ENCODE measurements at regions not wholly inside any gene's neighbourhood (a gene's known extent, or its start where the extent isn't known, plus 50 kb on each side); places are given as distances from the start of the nearest gene placed in this dataset.
"Not testable (repeated sequence)": the region's sequence is repeated elsewhere in the genome, so short reads cannot be mapped to it uniquely, and the experiment has no call there.

GRCh38 chrX:151042842-151043241 lies 59.7 kb downstream of the HMGB3 start:
- DNase-seq (ENCODE audit: low read depth): no peak

DNA sequence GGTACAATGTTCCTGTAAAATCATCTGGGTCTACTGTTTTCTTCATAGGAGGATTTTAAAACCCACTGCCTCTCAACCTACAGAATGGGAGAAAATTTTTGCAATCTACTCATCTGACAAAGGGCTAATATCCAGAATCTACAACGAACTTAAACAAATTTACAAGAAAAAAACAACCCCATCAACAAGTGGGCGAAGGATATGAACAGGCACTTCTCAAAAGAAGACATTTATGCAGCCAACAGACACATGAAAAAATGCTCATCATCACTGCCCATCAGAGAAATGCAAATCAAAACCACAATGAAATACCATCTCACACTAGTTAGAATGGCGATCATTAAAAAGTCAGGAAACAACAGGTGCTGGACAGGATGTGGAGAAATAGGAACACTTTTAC lies 83.2 kb downstream of the HMGB3 start:
- not testable (repeated sequence) for DNase-seq (ENCODE audit: low read depth)

DNA sequence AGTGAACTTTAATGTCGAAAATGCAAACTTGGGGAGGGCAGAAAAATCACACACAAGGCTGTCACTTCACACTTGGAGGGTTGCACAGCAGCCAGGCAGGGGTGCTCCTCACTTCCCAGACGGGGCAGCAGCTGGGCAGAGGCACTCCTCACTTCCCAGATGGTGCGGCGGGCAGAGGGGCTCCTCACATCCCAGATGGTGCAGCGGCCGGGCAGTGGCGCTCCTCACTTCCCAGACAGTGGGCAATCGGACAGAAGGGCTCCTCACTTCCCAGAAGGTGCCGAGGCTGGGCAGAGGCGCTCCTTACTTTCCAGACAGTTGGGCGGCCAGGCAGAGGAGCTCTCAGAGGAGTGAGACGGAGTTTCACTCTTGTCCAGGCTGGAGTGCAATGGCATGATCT lies 90.6 kb downstream of the HMGB3 start:
- DNase-seq (ENCODE audit: low read depth): no peak

- no peak for DNase-seq (ENCODE audit: low read depth)
Measured at GRCh38 chrX:151081016-151081415, 95.4 kb upstream of the GPR50 start.

DNA sequence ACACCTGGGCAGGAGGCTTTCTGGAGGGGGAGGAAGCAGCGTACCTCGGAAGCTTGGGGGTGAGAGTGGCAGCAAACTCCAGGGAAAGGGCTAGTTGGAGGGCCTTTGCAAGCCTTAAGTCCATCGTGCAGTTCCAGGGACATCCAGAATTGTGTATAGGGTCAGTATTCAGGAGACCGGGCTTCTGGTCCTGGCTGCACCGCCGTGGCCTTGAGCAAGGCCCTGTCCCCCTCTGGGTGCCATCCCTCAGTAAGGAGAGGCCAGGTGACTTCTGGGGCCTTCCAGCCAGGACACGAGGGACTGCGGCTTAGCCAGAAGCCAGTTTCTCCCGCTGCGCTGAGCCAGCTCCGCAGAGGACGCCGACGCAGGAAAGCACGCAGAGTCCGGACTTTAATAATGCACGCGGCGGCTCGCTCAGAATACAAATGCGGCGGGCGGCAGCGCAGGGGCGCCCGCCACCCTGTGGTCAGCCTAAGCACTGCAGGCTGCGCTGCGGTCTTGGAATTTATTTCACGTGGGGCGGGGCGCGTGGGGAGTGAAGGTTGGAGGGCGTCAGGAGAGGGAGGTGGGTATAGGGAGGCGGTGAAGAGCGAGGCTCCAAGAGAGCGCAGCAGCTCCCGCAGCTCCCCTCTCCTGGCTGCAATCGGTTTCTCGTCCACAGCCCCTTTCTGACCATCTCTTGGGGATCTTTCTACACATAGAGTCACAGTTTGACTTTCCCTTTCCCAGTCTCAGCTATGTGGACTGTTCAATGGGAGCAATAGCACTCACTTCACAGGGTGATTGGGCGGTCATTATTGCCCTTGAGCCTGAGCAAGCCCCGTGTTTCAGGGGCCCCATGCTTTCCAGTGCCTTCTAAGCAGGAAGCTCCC lies 94.1 kb upstream of the GPR50 start:
- peak; percentile 40 for DNase-seq (ENCODE audit: low read depth)

DNA sequence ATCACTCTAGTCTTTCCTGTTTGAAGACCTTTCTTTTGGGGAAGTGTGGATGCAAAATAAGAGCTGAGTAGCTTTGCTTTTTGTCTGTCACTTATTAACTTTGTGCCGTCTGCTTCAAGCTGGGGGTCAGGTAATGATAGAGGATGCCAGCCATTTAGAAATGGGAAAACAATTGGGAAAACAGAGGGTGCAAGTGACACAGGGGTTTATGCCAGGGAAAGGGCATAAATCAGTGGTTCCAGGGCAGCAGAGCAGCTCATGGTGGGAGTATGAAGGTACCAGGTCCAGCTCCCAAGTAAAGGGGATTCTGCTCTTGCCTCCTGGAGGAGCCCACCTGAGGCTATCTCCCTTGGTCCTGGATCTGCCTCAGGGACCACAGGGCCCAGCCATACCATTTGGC lies 91.9 kb upstream of the GPR50 start:
- no peak for DNase-seq (ENCODE audit: low read depth)

DNA sequence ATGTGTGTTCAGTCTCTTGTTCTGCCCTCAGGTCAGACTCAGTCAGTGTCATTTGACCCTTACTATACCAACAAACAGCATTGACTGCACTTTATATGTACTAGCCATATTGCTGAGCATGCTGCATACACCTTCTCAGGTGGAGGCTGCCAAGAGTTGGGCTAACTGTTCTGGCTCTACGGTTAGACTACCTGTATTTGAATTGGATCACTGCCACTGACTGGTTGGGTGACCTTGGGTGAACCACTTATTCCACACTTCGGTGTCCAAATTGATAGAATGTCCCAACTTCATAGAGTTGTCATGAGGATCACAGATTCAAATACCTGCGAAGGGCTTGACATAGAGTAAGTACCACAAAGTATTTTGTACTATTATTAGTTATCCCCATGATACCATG lies 91.2 kb upstream of the GPR50 start:
- no peak for DNase-seq (ENCODE audit: low read depth)

DNA sequence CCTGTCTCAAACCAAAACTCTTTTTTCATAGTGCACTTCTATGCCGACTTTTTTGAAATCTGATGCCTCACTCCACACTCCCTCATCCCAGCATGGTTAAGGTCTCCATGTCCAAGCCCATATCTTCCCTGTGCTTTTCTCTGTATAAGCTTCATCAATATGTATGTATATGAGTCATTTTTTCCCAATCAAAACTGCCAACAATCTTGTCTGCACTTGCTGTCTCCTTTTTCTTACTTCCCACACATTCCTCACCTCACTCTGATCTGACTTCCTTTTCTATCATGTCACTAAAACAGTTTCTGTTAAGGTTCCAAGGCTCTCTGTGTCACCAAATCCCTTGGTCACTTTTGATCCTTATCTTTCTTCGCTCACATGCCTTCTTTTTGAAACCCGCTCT lies 88.2 kb upstream of the GPR50 start:
- no peak for DNase-seq (ENCODE audit: low read depth)

DNA sequence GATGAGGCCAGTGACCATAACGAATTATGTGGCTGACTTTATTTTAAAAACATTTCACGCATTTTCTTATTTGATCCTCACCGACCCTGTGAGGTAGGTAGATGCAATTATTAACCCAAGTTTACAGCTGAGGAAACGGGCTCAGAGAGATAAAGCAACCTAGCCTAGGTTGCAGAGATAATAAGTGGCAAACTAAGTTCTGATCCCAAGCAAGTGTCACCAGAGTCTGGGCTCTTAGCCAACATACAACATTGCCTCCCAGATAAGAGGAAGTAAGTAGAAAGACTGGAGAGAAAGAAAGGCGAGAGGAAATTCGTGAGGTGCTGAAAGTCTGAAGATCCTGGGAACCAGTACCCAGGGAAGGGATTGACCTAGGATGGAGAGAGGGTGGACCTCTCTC lies 77.4 kb upstream of the GPR50 start:
- no peak for DNase-seq (ENCODE audit: low read depth)

DNA sequence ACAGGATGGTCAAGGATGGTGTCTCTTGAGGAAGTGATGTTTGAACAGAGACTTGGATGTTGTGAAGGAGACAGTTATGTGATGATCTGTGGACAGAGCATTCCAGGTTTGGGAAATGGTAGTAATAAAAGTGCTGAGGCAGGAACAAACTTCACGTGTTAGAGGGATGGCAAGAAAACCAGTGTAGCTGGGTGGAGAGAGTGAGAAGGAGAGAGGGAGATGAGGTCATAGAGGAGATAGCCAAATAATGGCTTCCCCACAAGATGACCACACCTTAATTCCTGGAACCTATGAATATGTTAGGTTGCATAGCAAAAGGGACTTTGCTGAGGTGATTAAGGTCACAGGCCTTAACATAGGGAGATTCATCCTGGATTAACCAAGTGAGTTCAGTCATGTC lies 75.6 kb upstream of the GPR50 start:
- DNase-seq (ENCODE audit: low read depth): no peak

GRCh38 chrX:151113200-151113599 lies 63.2 kb upstream of the GPR50 start:
- not testable (repeated sequence) for DNase-seq (ENCODE audit: low read depth)

All from stimulated activated CD8-positive, alpha-beta memory T cell treated with anti-CD3 and anti-CD28 coated beads, Interleukin-4, amount 100 ng/mL, for 24 hours (primary cell).